22Rv1 (cell line): ENCODE measurements at regions not wholly inside any gene's neighbourhood (a gene's known extent, or its start where the extent isn't known, plus 50 kb on each side); places are given as distances from the start of the nearest gene placed in this dataset.

Experiments
- ZFX ChIP-seq: fragments of 450-650 bp; IDR thresholded peaks from 2 replicates; pipeline ENCODE4 v1.6.1; 2017; ENCODE audit warnings: antibody characterized with exemption, borderline replicate concordance
- TF ChIP-seq, protein P1 (sequence below): fragments of 450-650 bp; IDR thresholded peaks from 2 replicates; pipeline ENCODE4 v1.5.1; 2017; ENCODE audit warnings: mild to moderate bottlenecking

DNA sequence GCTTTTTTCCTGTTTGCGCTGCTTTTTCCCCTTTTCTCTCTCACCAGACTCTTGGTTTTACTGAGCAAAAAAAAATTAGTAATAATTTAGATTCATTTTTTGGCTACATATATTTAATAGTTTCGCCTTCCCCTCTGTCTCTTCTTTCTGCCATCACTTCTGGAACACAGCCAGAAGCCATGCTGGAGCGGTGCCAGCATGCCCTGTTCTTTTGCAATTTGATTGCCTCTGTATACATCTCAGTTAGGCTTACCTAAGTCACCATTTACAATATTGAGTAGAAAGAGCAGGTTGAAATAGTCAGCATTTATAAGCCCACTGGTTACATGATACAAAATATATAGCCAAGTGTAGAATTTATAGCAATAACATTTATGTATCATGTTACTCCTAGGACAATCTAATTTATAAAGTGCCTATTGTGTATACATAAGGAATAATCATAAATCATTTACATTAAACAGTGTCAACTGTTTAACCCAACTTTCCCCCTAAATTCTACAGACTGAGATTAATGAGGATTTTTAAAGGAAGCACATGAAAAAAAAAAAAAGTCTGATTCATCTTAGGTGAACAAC lies 413.8 kb upstream of the SOX5 start:
- TF ChIP-seq, protein P1, sequence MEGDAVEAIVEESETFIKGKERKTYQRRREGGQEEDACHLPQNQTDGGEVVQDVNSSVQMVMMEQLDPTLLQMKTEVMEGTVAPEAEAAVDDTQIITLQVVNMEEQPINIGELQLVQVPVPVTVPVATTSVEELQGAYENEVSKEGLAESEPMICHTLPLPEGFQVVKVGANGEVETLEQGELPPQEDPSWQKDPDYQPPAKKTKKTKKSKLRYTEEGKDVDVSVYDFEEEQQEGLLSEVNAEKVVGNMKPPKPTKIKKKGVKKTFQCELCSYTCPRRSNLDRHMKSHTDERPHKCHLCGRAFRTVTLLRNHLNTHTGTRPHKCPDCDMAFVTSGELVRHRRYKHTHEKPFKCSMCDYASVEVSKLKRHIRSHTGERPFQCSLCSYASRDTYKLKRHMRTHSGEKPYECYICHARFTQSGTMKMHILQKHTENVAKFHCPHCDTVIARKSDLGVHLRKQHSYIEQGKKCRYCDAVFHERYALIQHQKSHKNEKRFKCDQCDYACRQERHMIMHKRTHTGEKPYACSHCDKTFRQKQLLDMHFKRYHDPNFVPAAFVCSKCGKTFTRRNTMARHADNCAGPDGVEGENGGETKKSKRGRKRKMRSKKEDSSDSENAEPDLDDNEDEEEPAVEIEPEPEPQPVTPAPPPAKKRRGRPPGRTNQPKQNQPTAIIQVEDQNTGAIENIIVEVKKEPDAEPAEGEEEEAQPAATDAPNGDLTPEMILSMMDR, result no peak
- no peak for TF ChIP-seq ZFX
